ENCODE measurements at regions not wholly inside any gene's neighbourhood (a gene's known extent, or its start where the extent isn't known, plus 50 kb on each side); places are given as distances from the start of the nearest gene placed in this dataset.
"Not testable (repeated sequence)": the region's sequence is repeated elsewhere in the genome, so short reads cannot be mapped to it uniquely, and the experiment has no call there.

DNA sequence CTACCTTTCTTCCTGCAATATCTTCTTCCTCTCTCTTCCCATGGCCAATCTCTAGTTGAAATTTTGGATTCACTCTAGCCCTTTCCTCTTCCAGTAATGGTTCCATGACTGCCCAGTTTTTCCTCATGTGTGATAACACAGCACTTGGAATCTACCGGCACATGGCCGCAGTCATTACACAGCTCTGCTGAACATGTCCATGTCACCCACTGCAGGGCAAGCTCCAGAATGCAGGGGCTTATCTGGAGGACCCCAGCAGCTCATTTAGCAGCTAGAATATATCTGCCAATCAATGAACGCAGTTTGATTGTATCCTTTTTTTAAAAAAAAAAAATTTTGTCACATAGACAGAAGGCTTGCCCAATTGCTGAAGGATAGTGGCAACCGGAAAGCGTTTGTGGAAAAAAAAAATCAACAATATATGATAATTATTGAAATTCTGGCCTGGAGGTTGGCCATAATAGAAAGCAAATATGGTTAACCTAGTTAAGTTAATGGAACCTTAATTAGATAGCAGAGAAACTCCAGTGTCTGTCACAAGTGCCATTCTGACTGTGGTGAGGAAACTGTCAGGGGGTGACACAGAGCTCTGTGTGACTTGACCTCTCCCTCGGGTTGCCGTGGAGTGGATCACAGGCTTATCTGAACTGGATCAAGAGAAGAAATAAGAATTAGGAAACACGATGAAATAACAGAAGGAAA lies 426.7 kb downstream of the LIG4 start:
- WGBS, 2 donors = 81 to 86% methylated on average over 8 of the region's 8 CpGs

DNA sequence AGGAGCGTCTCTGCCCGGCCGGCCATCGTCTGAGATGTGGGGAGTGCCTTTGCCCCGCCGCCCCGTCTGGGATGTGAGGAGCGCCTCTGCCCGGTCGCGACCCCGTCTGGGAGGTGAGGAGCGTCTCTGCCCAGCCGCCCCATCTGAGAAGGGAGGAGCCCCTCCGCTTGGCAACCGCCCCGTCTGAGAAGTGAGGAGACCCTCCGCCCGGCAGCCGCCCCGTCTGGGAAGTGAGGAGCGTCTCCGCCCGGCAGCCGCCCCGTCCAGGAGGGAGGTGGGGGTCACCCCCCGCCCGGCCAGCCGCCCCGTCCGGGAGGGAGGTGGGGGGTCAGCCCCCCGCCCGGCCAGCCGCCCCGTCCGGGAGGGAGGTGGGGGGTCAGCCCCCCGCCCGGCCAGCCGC lies 432.7 kb downstream of the LIG4 start:
- not testable (repeated sequence) for H3K27ac ChIP-seq (ENCODE audit: low read depth in 1 of 2, low read length in 1 of 2); H3K4me3 ChIP-seq; ATAC-seq (ENCODE audit: insufficient read depth, low FRiP score); H3K36me3 ChIP-seq (ENCODE audit: control insufficient read depth in 4 of 4, insufficient read depth in 4 of 4, low read length in 4 of 4); H3K9ac ChIP-seq (ENCODE audit: insufficient read depth in 1 of 2, low read length in 2 of 2); H3K4me1 ChIP-seq (ENCODE audit: control insufficient read depth in 5 of 5, insufficient read depth in 5 of 5, low read length in 5 of 5); DNase-seq; H3K27me3 ChIP-seq (ENCODE audit: control insufficient read depth in 3 of 3, insufficient read depth in 3 of 3, low read length in 2 of 3); H3K9me3 ChIP-seq (ENCODE audit: control insufficient read depth in 4 of 4, insufficient read depth in 3 of 4, low read length in 3 of 4)
- WGBS, 2 donors = 93 to 94% methylated on average over 18 to 39 of the region's 39 CpGs

More for the DNA sequence above, 426.7 kb downstream of the LIG4 start:
- H3K4me1 ChIP-seq (ENCODE audit: control insufficient read depth in 5 of 5, insufficient read depth in 5 of 5, low read length in 5 of 5) = no peaks in the 10 kb centered on the region
- no peak overlapping the region for H3K4me3 ChIP-seq
- no peak overlapping the region for H3K9ac ChIP-seq (ENCODE audit: insufficient read depth in 1 of 2, low read length in 2 of 2)
- ATAC-seq (ENCODE audit: insufficient read depth, low FRiP score) = no peak
- no peaks in the 10 kb centered on the region for H3K36me3 ChIP-seq (ENCODE audit: control insufficient read depth in 4 of 4, insufficient read depth in 4 of 4, low read length in 4 of 4)
- DNase-seq = no peak
- H3K9me3 ChIP-seq (ENCODE audit: control insufficient read depth in 4 of 4, insufficient read depth in 3 of 4, low read length in 3 of 4) = no peaks in the 10 kb centered on the region
- TF ChIP-seq, protein P1, sequence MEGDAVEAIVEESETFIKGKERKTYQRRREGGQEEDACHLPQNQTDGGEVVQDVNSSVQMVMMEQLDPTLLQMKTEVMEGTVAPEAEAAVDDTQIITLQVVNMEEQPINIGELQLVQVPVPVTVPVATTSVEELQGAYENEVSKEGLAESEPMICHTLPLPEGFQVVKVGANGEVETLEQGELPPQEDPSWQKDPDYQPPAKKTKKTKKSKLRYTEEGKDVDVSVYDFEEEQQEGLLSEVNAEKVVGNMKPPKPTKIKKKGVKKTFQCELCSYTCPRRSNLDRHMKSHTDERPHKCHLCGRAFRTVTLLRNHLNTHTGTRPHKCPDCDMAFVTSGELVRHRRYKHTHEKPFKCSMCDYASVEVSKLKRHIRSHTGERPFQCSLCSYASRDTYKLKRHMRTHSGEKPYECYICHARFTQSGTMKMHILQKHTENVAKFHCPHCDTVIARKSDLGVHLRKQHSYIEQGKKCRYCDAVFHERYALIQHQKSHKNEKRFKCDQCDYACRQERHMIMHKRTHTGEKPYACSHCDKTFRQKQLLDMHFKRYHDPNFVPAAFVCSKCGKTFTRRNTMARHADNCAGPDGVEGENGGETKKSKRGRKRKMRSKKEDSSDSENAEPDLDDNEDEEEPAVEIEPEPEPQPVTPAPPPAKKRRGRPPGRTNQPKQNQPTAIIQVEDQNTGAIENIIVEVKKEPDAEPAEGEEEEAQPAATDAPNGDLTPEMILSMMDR (IDR thresholded peaks at IDR 0.05; ENCODE audit: control extremely low read depth, extremely low read depth) = no peak
- no peaks in the 10 kb centered on the region for H3K27me3 ChIP-seq (ENCODE audit: control insufficient read depth in 3 of 3, insufficient read depth in 3 of 3, low read length in 2 of 3)
- H3K27ac ChIP-seq (ENCODE audit: low read depth in 1 of 2, low read length in 1 of 2) = no peak overlapping the region

DNA sequence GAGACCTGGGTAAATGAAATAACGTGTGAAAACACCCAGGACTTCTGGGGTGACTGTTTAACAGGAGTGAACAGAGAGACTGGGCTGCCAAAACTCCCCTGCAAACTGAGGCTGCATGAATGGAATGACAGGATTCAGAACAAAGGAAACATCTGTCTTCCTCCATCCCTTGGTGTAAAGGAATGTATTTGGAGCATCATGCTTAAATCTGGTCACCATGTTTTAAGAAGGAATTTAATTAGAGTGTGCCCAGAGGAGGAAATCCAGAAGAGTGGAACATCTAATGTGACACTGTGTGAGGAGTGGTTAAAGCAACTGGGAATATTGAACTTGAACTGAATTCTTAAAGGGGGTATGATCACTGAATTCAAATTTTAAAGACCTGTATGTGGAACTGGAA lies 437.2 kb downstream of the LIG4 start:
- ATAC-seq (ENCODE audit: insufficient read depth, low FRiP score) = no peak
- H3K4me1 ChIP-seq (ENCODE audit: control insufficient read depth in 5 of 5, insufficient read depth in 5 of 5, low read length in 5 of 5) = peaks cover 0 to 9% (median 0%) of the 10 kb centered on the region in 5 donors
- no peak overlapping the region for H3K4me3 ChIP-seq
- no peaks in the 10 kb centered on the region for H3K27me3 ChIP-seq (ENCODE audit: control insufficient read depth in 3 of 3, insufficient read depth in 3 of 3, low read length in 2 of 3)
- no peak overlapping the region for H3K27ac ChIP-seq (ENCODE audit: low read depth in 1 of 2, low read length in 1 of 2)
- 61 to 83% methylated on average over 1 of the region's 1 CpG for WGBS, 2 donors
- TF ChIP-seq, protein P1 (IDR thresholded peaks at IDR 0.05; ENCODE audit: control extremely low read depth, extremely low read depth) = no peak
- no peaks in the 10 kb centered on the region for H3K36me3 ChIP-seq (ENCODE audit: control insufficient read depth in 4 of 4, insufficient read depth in 4 of 4, low read length in 4 of 4)
- H3K9me3 ChIP-seq (ENCODE audit: control insufficient read depth in 4 of 4, insufficient read depth in 3 of 4, low read length in 3 of 4) = no peaks in the 10 kb centered on the region
- no peak overlapping the region for H3K9ac ChIP-seq (ENCODE audit: insufficient read depth in 1 of 2, low read length in 2 of 2)
- no peak for DNase-seq

DNA sequence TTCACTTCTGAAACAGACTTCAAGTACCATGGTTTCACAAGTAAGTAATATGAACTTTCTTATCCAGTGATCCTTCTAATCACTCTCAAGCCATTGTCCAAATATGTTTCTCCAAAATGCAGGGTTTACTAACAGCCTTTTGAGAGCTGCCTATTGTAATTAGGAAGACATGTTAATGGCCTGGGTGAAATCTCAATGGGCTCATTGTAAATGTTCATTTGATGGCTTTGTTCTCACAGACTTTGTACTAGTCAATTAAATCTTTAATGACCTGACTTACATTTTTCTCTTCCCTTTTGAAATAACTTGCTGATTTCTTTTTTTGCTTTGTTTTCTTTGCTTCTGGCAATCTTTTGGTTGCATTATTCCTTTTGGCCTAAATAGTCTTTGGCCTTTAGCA lies 444.8 kb downstream of the LIG4 start:
- H3K9me3 ChIP-seq (ENCODE audit: control insufficient read depth in 4 of 4, insufficient read depth in 3 of 4, low read length in 3 of 4) = no peaks in the 10 kb centered on the region
- H3K27me3 ChIP-seq (ENCODE audit: control insufficient read depth in 3 of 3, insufficient read depth in 3 of 3, low read length in 2 of 3) = no peaks in the 10 kb centered on the region
- no peak overlapping the region for H3K27ac ChIP-seq (ENCODE audit: low read depth in 1 of 2, low read length in 1 of 2)
- ATAC-seq (ENCODE audit: insufficient read depth, low FRiP score) (no peak), DNase-seq (no peak)
- H3K9ac ChIP-seq (ENCODE audit: insufficient read depth in 1 of 2, low read length in 2 of 2) = no peak overlapping the region
- no peak overlapping the region for H3K4me3 ChIP-seq
- TF ChIP-seq, protein P1 (IDR thresholded peaks at IDR 0.05; ENCODE audit: control extremely low read depth, extremely low read depth) = no peak
- H3K36me3 ChIP-seq (ENCODE audit: control insufficient read depth in 4 of 4, insufficient read depth in 4 of 4, low read length in 4 of 4) = no peaks in the 10 kb centered on the region
- peaks cover 0 to 18% (median 6%) of the 10 kb centered on the region in 5 donors for H3K4me1 ChIP-seq (ENCODE audit: control insufficient read depth in 5 of 5, insufficient read depth in 5 of 5, low read length in 5 of 5)

Data from lung (tissue), 11 donors.